ENCODE measurements at regions not wholly inside any gene's neighbourhood (a gene's known extent, or its start where the extent isn't known, plus 50 kb on each side); places are given as distances from the start of the nearest gene placed in this dataset.

DNA sequence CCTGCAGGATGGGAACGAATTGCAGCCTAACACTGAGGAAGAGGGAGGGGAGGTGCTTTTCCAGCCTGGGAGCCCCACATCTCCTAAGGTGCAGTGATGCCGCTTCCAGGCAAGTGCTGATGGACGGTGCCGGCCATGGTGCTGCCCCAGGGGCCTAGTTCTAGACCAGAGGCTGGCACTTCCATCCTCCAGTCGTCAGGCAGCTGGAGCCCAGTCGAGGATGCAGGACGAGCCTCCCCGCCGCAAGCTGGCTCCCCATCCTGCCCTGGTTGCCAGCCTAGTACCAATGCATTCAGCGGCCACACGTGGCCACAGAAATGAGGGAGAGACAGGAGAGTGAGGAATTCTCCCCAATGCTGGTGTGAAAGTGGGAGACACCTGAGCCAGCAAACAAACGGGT lies 413.5 kb downstream of the ZNF516 start:
- DNase-seq (ENCODE audit: low spot score) (no peak), ATAC-seq (ENCODE audit: insufficient number of reproducible peaks, low FRiP score, low read depth) (no peak)
- no peaks in the 10 kb centered on the region for H3K27me3 ChIP-seq (replicated peaks; ENCODE audit: insufficient read depth)
- H3K27ac ChIP-seq, result no peak overlapping the region
- no peaks in the 10 kb centered on the region for H3K36me3 ChIP-seq
- no peaks in the 10 kb centered on the region for H3K4me1 ChIP-seq (ENCODE audit: control insufficient read depth in 1 of 2, low read depth in 2 of 2)
- TF ChIP-seq, protein P1, sequence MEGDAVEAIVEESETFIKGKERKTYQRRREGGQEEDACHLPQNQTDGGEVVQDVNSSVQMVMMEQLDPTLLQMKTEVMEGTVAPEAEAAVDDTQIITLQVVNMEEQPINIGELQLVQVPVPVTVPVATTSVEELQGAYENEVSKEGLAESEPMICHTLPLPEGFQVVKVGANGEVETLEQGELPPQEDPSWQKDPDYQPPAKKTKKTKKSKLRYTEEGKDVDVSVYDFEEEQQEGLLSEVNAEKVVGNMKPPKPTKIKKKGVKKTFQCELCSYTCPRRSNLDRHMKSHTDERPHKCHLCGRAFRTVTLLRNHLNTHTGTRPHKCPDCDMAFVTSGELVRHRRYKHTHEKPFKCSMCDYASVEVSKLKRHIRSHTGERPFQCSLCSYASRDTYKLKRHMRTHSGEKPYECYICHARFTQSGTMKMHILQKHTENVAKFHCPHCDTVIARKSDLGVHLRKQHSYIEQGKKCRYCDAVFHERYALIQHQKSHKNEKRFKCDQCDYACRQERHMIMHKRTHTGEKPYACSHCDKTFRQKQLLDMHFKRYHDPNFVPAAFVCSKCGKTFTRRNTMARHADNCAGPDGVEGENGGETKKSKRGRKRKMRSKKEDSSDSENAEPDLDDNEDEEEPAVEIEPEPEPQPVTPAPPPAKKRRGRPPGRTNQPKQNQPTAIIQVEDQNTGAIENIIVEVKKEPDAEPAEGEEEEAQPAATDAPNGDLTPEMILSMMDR (IDR thresholded peaks at IDR 0.05), result no peak
- no peaks in the 10 kb centered on the region for H3K9me3 ChIP-seq
- H3K4me3 ChIP-seq, result no peak overlapping the region

DNA sequence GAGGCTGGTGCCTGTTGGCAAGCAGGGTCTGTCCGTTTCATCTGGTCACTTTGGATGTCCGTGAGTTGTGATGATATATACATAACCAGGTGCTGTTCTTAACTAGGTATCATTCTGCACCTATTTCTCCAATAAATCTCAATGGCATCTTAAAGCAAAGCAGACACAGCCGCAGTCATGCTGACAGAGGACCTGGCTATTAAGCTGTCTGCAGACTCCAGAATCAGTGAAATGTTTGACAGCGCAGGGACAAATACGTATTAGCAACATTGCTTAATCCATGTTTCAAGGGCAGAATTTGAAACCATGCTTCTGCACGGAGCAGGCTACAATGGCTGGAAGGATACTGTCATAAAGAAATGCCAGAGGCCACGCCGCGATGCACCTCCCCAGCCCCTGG lies 414.6 kb downstream of the ZNF516 start:
- H3K4me1 ChIP-seq (ENCODE audit: control insufficient read depth in 1 of 2, low read depth in 2 of 2), result no peaks in the 10 kb centered on the region
- no peak overlapping the region for H3K27ac ChIP-seq
- DNase-seq (ENCODE audit: low spot score), result no peak
- no peaks in the 10 kb centered on the region for H3K9me3 ChIP-seq
- no peak overlapping the region for H3K4me3 ChIP-seq
- H3K27me3 ChIP-seq (replicated peaks; ENCODE audit: insufficient read depth), result no peaks in the 10 kb centered on the region
- ATAC-seq (ENCODE audit: insufficient number of reproducible peaks, low FRiP score, low read depth), result no peak
- H3K36me3 ChIP-seq, result no peaks in the 10 kb centered on the region
- TF ChIP-seq, protein P1 (IDR thresholded peaks at IDR 0.05), result no peak

DNA sequence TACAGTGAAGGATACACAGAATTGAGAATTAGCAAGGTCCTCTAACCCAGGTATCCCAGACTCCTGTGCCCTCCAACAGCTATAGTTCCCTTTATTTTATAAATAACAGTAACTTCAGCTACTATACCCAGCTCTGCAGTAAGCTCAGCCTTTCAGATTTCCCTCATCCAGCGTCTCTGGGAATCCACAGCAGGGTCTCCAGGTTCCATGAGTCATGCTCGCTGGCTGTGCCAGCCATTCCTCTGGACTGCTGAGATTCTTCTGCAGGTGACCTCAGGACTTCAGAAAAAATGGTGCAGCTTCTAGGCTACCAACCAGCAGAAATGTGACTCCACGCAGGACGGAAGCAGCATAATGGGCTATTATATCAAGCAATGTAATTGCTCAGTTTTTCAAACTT lies 419.3 kb downstream of the ZNF516 start:
- H3K4me3 ChIP-seq, result no peak overlapping the region
- no peaks in the 10 kb centered on the region for H3K36me3 ChIP-seq
- no peak overlapping the region for H3K27ac ChIP-seq
- TF ChIP-seq, protein P1 (IDR thresholded peaks at IDR 0.05), result no peak
- no peak for DNase-seq (ENCODE audit: low spot score)
- ATAC-seq (ENCODE audit: insufficient number of reproducible peaks, low FRiP score, low read depth), result no peak
- no peaks in the 10 kb centered on the region for H3K4me1 ChIP-seq (ENCODE audit: control insufficient read depth in 1 of 2, low read depth in 2 of 2)
- no peaks in the 10 kb centered on the region for H3K9me3 ChIP-seq
- H3K27me3 ChIP-seq (replicated peaks; ENCODE audit: insufficient read depth), result no peaks in the 10 kb centered on the region

- no peaks in the 10 kb centered on the region for H3K27me3 ChIP-seq (replicated peaks; ENCODE audit: insufficient read depth)
- no peaks in the 10 kb centered on the region for H3K4me1 ChIP-seq (ENCODE audit: control insufficient read depth in 1 of 2, low read depth in 2 of 2)
- no peak overlapping the region for H3K27ac ChIP-seq
- H3K9me3 ChIP-seq, result no peaks in the 10 kb centered on the region
- no peak overlapping the region for H3K4me3 ChIP-seq
- DNase-seq (ENCODE audit: low spot score) (no peak), ATAC-seq (ENCODE audit: insufficient number of reproducible peaks, low FRiP score, low read depth) (no peak)
- H3K36me3 ChIP-seq, result no peaks in the 10 kb centered on the region
- TF ChIP-seq, protein P1 (IDR thresholded peaks at IDR 0.05), result no peak
Observed at GRCh38 chr18:76064998-76065397, 430.0 kb downstream of the ZNF516 start.

GRCh38 chr18:76058146-76058545 lies 436.9 kb downstream of the ZNF516 start:
- Histone ChIP-seq H3K27ac (no peak overlapping the region), H3K9me3 (no peaks in the 10 kb centered on the region), H3K4me3 (no peak overlapping the region), H3K4me1 (ENCODE audit: control insufficient read depth in 1 of 2, low read depth in 2 of 2) (no peaks in the 10 kb centered on the region), H3K36me3 (no peaks in the 10 kb centered on the region), H3K27me3 (replicated peaks; ENCODE audit: insufficient read depth) (no peaks in the 10 kb centered on the region)
- ATAC-seq (ENCODE audit: insufficient number of reproducible peaks, low FRiP score, low read depth) (no peak), DNase-seq (ENCODE audit: low spot score) (no peak)
- TF ChIP-seq, protein P1 (IDR thresholded peaks at IDR 0.05), result no peak

Data from thoracic aorta (tissue), 2 donors.